SK-N-SH treated with all-trans-retinoic acid at 6 μM for 48 hours (cell line): ENCODE measurements at regions not wholly inside any gene's neighbourhood (a gene's known extent, or its start where the extent isn't known, plus 50 kb on each side); places are given as distances from the start of the nearest gene placed in this dataset.

Experiments
- ARNTL ChIP-seq: fragments of 450-650 bp; formaldehyde crosslinking; IDR thresholded peaks from 2 replicates; pipeline ENCODE4 v1.5.0; 2020; ENCODE audit warnings: low read depth, mild to moderate bottlenecking, moderate library complexity, borderline replicate concordance
- POU6F1 ChIP-seq: fragments of 250-450 bp; sonication (Bioruptor Pico); IDR thresholded peaks from 2 replicates; pipeline ENCODE4 v1.8.0; 2021; ENCODE audit warnings: low read depth, mild to moderate bottlenecking, moderate library complexity, borderline replicate concordance
- PPARA ChIP-seq: fragments of 250-450 bp; sonication (Bioruptor Pico); IDR thresholded peaks from 2 replicates; pipeline ENCODE4 v1.5.0; 2020; ENCODE audit warnings: mild to moderate bottlenecking, borderline replicate concordance
- SNAI2 ChIP-seq: fragments of 250-450 bp; sonication (Bioruptor Pico); IDR thresholded peaks from 2 replicates; pipeline ENCODE4 v1.5.0; 2020; ENCODE audit warnings: mild to moderate bottlenecking, moderate library complexity
- TOX ChIP-seq: fragments of 250-450 bp; sonication (Bioruptor Pico); IDR thresholded peaks from 2 replicates; pipeline ENCODE4 v1.8.0; 2021; ENCODE audit warnings: mild to moderate bottlenecking, moderate library complexity, borderline replicate concordance
- ZC3H10 ChIP-seq: fragments of 250-450 bp; sonication (Bioruptor Pico); IDR thresholded peaks from 2 replicates; pipeline ENCODE4 v1.5.1; 2021; ENCODE audit warnings: mild to moderate bottlenecking, moderate library complexity
- ZFP30 ChIP-seq: fragments of 450-650 bp; formaldehyde crosslinking; IDR thresholded peaks from 2 replicates; pipeline ENCODE4 v1.5.0; 2022; ENCODE audit warnings: mild to moderate bottlenecking, moderate library complexity
- ZNF8 ChIP-seq: fragments of 450-650 bp; formaldehyde crosslinking; IDR thresholded peaks from 2 replicates; pipeline ENCODE4 v1.5.0; 2020; ENCODE audit warnings: mild to moderate bottlenecking, moderate library complexity

- no peak for TF ChIP-seq POU6F1 (CRISPR knock-in tag)
- TF ChIP-seq ARNTL (CRISPR knock-in tag) = no peak
- TF ChIP-seq SNAI2 (CRISPR knock-in tag) = no peak
- TF ChIP-seq ZNF8 = no peak
- TF ChIP-seq ZC3H10 = no peak
- TF ChIP-seq TOX (CRISPR knock-in tag) = no peak
- TF ChIP-seq PPARA (CRISPR knock-in tag) = no peak
- no peak for TF ChIP-seq ZFP30
Measured at GRCh38 chr1:55538428-55538827, 323.3 kb upstream of the USP24 start.
